ENCODE measurements at regions not wholly inside any gene's neighbourhood (a gene's known extent, or its start where the extent isn't known, plus 50 kb on each side); places are given as distances from the start of the nearest gene placed in this dataset.
"Not testable (repeated sequence)": the region's sequence is repeated elsewhere in the genome, so short reads cannot be mapped to it uniquely, and the experiment has no call there.

DNA sequence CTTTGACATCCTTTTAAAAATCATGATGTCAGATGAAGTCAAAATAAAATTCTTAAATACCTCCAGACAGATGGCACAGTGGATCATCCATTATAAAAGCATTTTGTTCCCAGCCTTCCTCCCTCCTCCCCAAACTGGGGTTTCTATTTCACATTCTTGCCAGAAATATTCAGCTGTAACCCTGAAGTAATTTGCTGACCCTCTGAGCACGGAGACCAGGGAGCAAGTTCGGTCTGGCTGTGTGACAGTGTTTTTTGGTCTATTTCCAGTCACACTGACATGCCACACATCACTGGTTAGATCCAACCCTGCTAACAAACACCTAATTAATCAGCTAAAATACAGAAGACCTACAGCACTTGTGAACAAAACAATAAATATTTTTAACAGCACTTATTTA, 126.2 kb upstream of the DMRT1 start:
- no peak for DNase-seq (ENCODE audit: extremely low read depth, low read depth)
- no peak for TF ChIP-seq CTCF (IDR thresholded peaks at IDR 0.05; ENCODE audit: low read depth, low read length, missing control alignments)
- H3K4me3 ChIP-seq (replicated peaks; ENCODE audit: low read depth, low read length) = no peak overlapping the region

DNA sequence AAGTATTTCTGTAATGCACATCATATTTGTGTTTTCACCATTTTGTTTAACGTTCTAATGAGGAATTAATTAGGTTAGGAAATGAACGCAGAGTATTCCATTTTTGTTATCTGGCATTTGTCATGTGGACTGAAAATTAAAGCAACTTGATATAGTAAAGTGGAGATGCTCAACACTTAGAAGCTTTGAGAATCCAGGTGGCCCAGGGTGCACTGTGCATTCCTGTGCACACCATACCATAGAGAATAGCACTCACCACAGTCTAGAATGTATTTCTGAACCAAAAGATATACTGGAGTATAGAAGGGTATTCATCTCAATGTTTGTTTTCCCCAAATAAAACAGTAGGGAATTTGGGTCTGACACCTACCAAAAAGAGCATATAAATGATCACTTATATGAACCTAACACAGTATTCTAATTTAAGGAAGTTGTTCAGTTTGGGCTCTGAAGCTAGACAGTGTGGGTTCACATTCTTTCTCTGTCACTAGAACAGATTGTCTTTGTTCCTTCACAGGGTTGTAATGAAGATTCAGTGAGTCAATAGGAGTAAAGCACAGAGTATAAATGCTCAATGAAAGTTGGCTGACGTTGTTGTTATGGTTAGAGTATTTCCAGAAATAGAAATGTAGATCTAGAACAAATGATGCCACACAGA, 125.6 kb upstream of the DMRT1 start:
- DNase-seq (ENCODE audit: extremely low read depth, low read depth) = no peak
- TF ChIP-seq CTCF (IDR thresholded peaks at IDR 0.05; ENCODE audit: low read depth, low read length, missing control alignments) = no peak
- no peak overlapping the region for H3K4me3 ChIP-seq (replicated peaks; ENCODE audit: low read depth, low read length)

DNA sequence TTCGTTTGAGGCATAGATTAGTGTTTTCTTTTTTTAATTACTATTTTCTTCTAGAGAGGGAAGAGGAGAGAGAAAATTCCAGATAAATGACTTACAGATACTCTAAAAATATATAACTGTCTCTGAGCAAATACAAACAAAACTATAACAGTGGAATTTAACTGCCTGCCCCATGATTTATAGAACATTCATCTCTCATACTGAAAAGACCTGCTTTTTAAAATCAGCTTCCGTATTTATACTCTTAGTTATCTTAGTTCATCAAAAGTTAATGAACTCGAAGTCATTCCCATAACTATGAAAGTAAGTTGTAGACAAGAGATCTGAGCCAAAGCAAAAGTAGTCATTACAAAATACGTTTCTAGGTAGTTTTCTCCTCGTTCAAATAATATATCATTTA, 123.8 kb upstream of the DMRT1 start:
- no peak for DNase-seq (ENCODE audit: extremely low read depth, low read depth)
- H3K4me3 ChIP-seq (replicated peaks; ENCODE audit: low read depth, low read length) = no peak overlapping the region
- TF ChIP-seq CTCF (IDR thresholded peaks at IDR 0.05; ENCODE audit: low read depth, low read length, missing control alignments) = no peak

DNA sequence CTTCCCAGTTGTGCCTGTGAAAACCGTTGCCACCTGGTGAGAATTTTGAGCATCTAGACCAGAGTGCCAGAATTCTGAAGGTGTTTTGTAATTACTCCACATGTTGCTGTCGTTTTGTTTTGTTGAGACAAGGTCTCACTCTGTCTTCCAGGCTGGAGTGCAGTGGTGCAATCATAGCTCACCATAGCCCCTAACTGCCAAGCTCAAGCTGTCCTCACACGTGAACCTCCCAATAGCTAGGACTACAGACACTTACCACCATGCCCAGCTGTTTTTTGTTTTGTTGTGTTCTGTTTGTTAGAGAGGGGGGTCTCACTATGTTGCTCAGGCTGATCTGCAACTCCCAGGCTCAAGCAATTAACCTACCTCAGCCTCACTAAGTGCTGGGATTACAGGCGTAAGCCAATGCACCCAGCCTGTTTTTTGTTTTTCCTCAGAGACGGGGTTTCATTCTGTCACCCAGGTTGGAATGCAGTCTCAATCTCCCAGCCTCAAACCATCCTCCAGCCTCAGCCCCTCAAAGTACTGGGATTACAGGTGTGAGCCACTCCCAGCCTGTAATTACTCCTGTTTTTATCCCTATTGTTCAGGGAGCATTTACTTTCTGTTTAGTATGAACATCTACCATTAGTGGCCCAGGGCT, 121.1 kb upstream of the DMRT1 start:
- TF ChIP-seq CTCF (IDR thresholded peaks at IDR 0.05; ENCODE audit: low read depth, low read length, missing control alignments) = no peak
- no peak for DNase-seq (ENCODE audit: extremely low read depth, low read depth)
- H3K4me3 ChIP-seq (replicated peaks; ENCODE audit: low read depth, low read length) = no peak overlapping the region

DNA sequence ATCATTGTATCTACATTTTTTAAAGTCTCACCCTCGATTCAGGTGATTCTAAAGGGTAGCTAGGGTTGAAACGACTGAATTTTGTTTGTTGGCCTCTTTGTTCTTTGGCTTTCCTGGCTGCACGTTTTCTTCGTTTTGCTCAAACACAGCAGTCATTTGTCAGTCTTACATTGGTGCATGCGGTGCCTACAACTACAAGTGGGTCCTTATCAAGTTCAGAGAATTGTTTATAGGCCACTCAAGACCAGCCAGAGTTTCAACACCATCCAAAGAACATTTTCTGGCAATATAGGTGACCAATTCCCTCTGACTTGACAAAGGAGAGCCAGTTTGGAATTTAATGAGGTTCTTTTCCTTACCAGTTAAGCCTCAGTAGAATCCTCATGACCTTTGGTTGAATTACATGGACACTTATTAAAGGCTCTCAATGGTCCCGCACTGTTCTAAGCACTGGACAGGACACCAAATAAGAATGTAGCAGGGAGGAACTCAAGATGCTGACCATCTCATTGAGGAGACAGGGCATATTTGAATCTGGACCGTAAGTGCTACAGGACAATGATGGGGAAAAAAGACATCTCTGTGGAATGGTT, 119.0 kb upstream of the DMRT1 start:
- H3K4me3 ChIP-seq (replicated peaks; ENCODE audit: low read depth, low read length) = no peak overlapping the region
- TF ChIP-seq CTCF (IDR thresholded peaks at IDR 0.05; ENCODE audit: low read depth, low read length, missing control alignments) = no peak
- no peak for DNase-seq (ENCODE audit: extremely low read depth, low read depth)

GRCh38 chr9:724461-724860, 117.0 kb upstream of the DMRT1 start:
- not testable (repeated sequence) for DNase-seq (ENCODE audit: extremely low read depth, low read depth); H3K4me3 ChIP-seq (replicated peaks; ENCODE audit: low read depth, low read length)

DNA sequence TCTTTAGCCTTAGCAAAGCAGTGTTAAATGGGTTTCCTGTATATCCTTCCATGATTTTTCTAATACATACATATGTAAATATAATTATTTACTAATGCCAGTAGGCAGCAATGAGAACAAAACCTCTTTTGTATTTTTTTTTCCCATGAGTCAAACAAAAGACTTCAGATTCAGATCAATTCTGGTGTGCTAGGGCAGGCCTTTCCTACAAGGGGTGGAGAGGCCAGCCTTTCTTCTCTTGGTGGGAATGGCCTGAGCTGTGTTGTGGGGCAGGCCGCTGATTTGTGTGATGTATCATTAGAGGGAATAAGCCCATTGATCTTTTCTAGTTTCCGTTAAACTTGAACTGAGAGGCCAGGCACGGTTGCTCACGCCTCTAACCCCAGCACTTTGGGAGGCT, 115.5 kb upstream of the DMRT1 start:
- no peak for TF ChIP-seq CTCF (IDR thresholded peaks at IDR 0.05; ENCODE audit: low read depth, low read length, missing control alignments)
- no peak for DNase-seq (ENCODE audit: extremely low read depth, low read depth)
- H3K4me3 ChIP-seq (replicated peaks; ENCODE audit: low read depth, low read length) = no peak overlapping the region
